SU-DHL-6 (cell line): ENCODE measurements at regions not wholly inside any gene's neighbourhood (a gene's known extent, or its start where the extent isn't known, plus 50 kb on each side); places are given as distances from the start of the nearest gene placed in this dataset.

Source experiments
- H2AFZ ChIP-seq: fragments of 200-600 bp; sonication (generic); 2 replicates; pipeline ENCODE4 v1.6.1; 2014; ENCODE audit warnings: low read depth, mild to moderate bottlenecking, moderate library complexity, mixed read lengths, antibody characterized with exemption, low read length; ENCODE audit not compliant: severe bottlenecking
- H3F3A ChIP-seq: fragments of 200-600 bp; shearing (Covaris generic); 2 replicates; pipeline ENCODE4 v1.6.0; 2016; ENCODE audit warnings: antibody characterized with exemption, mild to moderate bottlenecking; ENCODE audit not compliant: insufficient read depth
- H3K27ac ChIP-seq: fragments of 200-600 bp; sonication (generic); 2 replicates; pipeline ENCODE4 v1.5.1; 2016; ENCODE audit warnings: low read depth, mild to moderate bottlenecking, low read length, moderate library complexity, mixed read lengths
- H3K27me3 ChIP-seq: fragments of 200-600 bp; sonication (generic), shearing (Covaris generic); 2 replicates; pipeline ENCODE4 v1.6.0; 2014; ENCODE audit warnings: mild to moderate bottlenecking, low read length
- H3K36me3 ChIP-seq: fragments of 200-600 bp; sonication (generic); 2 replicates; pipeline ENCODE4 v1.6.1; 2014; ENCODE audit warnings: mild to moderate bottlenecking, low read length, mixed read lengths
- H3K4me2 ChIP-seq: fragments of 300-600, 200-600 bp; shearing (Covaris generic), sonication (generic); 2 replicates; pipeline ENCODE4 v1.6.0; 2014; ENCODE audit warnings: low read length, low read depth, mild to moderate bottlenecking; ENCODE audit not compliant: poor library complexity, severe bottlenecking
- H3K4me3 ChIP-seq: fragments of 200-600 bp; sonication (generic); 2 replicates; pipeline ENCODE4 v1.5.1; 2014; ENCODE audit warnings: antibody characterized with exemption, low read length, mild to moderate bottlenecking, mixed read lengths; ENCODE audit not compliant: insufficient read depth, poor library complexity, severe bottlenecking
- H3K79me2 ChIP-seq: fragments of 200-600 bp; sonication (generic); 2 replicates; pipeline ENCODE4 v1.6.1; 2014; ENCODE audit warnings: mild to moderate bottlenecking, low read length, moderate library complexity; ENCODE audit not compliant: insufficient read depth
- H3K9ac ChIP-seq: fragments of 200-600 bp; sonication (generic); 2 replicates; pipeline ENCODE4 v1.7.0; 2014; ENCODE audit warnings: mild to moderate bottlenecking, low read length
- H3K9me2 ChIP-seq: fragments of 200-600 bp; sonication (generic); replicated peaks from 2 replicates; pipeline ENCODE4 v1.6.1; 2014; ENCODE audit warnings: low read length; ENCODE audit not compliant: insufficient read depth
- H3K9me3 ChIP-seq: fragments of 200-600 bp; sonication (generic); 2 replicates; pipeline ENCODE4 v1.6.1; 2014; ENCODE audit warnings: low read length, mixed read lengths; ENCODE audit not compliant: insufficient read depth
- H4K20me1 ChIP-seq: fragments of 200-600 bp; sonication (generic); 2 replicates; pipeline ENCODE4 v1.6.1; 2014; ENCODE audit warnings: low read depth, mild to moderate bottlenecking, antibody characterized with exemption, low read length, moderate library complexity, mixed read lengths
- EZH2phosphoT487 ChIP-seq: fragments of 200-600 bp; sonication (generic), shearing (Covaris generic); conservative IDR thresholded peaks from 2 replicates; pipeline ENCODE4 v1.6.1; 2018; ENCODE audit warnings: mild to moderate bottlenecking, antibody characterized with exemption, low read length, moderate library complexity, mixed read lengths
- TF ChIP-seq, protein P1 (sequence below): fragments of 200-600 bp; sonication (generic); IDR thresholded peaks from one replicate; pipeline ENCODE4 v1.5.1; 2017; ENCODE audit warnings: antibody characterized with exemption, mild to moderate bottlenecking, low read length, moderate library complexity; ENCODE audit not compliant: insufficient read depth, poor library complexity, severe bottlenecking

- no peak overlapping the region for H3K4me2 ChIP-seq
- TF ChIP-seq, protein P1, sequence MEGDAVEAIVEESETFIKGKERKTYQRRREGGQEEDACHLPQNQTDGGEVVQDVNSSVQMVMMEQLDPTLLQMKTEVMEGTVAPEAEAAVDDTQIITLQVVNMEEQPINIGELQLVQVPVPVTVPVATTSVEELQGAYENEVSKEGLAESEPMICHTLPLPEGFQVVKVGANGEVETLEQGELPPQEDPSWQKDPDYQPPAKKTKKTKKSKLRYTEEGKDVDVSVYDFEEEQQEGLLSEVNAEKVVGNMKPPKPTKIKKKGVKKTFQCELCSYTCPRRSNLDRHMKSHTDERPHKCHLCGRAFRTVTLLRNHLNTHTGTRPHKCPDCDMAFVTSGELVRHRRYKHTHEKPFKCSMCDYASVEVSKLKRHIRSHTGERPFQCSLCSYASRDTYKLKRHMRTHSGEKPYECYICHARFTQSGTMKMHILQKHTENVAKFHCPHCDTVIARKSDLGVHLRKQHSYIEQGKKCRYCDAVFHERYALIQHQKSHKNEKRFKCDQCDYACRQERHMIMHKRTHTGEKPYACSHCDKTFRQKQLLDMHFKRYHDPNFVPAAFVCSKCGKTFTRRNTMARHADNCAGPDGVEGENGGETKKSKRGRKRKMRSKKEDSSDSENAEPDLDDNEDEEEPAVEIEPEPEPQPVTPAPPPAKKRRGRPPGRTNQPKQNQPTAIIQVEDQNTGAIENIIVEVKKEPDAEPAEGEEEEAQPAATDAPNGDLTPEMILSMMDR: no peak
- no peak for TF ChIP-seq EZH2phosphoT487
- no peaks in the 10 kb centered on the region for H3K9me3 ChIP-seq
- H3F3A ChIP-seq: no peaks in the 10 kb centered on the region
- no peaks in the 10 kb centered on the region for H4K20me1 ChIP-seq
- no peak overlapping the region for H3K27ac ChIP-seq
- no peak overlapping the region for H2AFZ ChIP-seq
- no peaks in the 10 kb centered on the region for H3K36me3 ChIP-seq
- no peak overlapping the region for H3K9ac ChIP-seq
- no peaks in the 10 kb centered on the region for H3K9me2 ChIP-seq
- no peaks in the 10 kb centered on the region for H3K27me3 ChIP-seq
- no peak overlapping the region for H3K4me3 ChIP-seq
- no peaks in the 10 kb centered on the region for H3K79me2 ChIP-seq
Measured at GRCh38 chr4:133593764-133594163, 444.7 kb downstream of the PCDH10 start.

DNA sequence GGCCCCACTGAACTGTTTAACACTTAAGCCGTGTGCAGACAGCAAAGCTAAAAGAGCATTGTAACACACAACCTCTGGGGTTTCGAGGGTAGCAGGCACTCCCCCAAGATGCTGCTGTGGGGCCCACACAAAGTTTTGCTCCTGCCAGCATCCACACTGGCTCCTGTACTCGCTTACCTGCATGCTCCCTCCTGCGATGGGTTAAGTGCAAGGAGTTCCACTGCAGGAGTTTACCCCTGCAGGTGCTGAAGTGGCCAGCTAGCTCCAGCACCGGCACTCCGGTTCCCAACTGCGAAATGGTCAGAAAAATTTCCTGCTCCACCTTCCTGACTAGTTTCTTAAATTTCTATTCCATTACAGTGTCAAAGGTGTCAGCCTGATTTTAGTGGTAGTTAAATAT is 443.5 kb downstream of the PCDH10 start:
- no peaks in the 10 kb centered on the region for H3K9me2 ChIP-seq
- H3K9me3 ChIP-seq: no peaks in the 10 kb centered on the region
- no peaks in the 10 kb centered on the region for H3K27me3 ChIP-seq
- H3K4me2 ChIP-seq: no peak overlapping the region
- TF ChIP-seq, protein P1: no peak
- TF ChIP-seq EZH2phosphoT487: no peak
- no peak overlapping the region for H3K4me3 ChIP-seq
- H2AFZ ChIP-seq: no peak overlapping the region
- no peaks in the 10 kb centered on the region for H3K36me3 ChIP-seq
- H3F3A ChIP-seq: no peaks in the 10 kb centered on the region
- no peak overlapping the region for H3K9ac ChIP-seq
- H3K27ac ChIP-seq: no peak overlapping the region
- no peaks in the 10 kb centered on the region for H3K79me2 ChIP-seq
- H4K20me1 ChIP-seq: no peaks in the 10 kb centered on the region

DNA sequence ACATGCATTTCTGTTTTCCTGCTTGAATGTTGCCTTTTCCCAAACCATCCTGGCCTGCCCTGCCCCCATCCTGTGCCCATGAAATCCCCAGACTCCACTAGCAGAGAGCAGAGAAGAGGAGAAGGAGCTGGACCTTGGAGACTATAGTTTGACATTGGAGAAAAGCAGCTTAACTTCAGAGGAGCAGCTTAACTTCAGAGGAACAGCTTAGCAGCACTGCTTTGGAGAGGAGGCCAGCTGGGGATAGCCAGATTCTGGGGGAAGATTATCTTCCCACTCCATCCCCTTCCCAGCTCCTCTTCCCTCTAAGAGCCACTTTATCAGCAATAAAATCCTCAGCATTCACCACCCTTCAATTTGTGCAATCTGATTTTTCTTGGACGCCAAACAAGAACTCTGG is 443.0 kb downstream of the PCDH10 start:
- no peaks in the 10 kb centered on the region for H3K36me3 ChIP-seq
- no peaks in the 10 kb centered on the region for H3K9me3 ChIP-seq
- no peak for TF ChIP-seq EZH2phosphoT487
- TF ChIP-seq, protein P1: no peak
- no peaks in the 10 kb centered on the region for H3K27me3 ChIP-seq
- no peaks in the 10 kb centered on the region for H3K79me2 ChIP-seq
- H3F3A ChIP-seq: no peaks in the 10 kb centered on the region
- no peak overlapping the region for H3K4me3 ChIP-seq
- no peak overlapping the region for H2AFZ ChIP-seq
- no peaks in the 10 kb centered on the region for H3K9me2 ChIP-seq
- no peak overlapping the region for H3K9ac ChIP-seq
- no peaks in the 10 kb centered on the region for H4K20me1 ChIP-seq
- no peak overlapping the region for H3K4me2 ChIP-seq
- no peak overlapping the region for H3K27ac ChIP-seq

DNA sequence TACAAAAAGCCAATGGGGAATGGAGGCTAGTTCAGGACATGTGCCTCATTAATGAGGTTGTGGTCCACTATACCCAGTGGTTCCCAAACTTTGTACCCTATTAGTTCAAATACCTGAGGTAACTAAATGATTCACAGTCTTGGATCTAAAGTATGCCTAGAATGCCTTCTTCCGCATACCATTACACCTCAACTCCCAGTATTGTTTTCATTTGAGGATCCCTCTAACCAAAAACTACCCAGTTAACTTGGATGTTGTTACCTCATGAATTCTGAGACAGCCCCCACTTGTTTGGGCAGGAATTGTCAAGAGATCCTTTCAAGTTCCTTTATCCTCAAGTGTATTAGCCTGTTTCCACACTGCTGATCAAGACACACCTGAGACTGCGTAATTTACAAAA is 439.2 kb downstream of the PCDH10 start:
- Histone ChIP-seq H4K20me1 (no peaks in the 10 kb centered on the region), H3K9me2 (no peaks in the 10 kb centered on the region), H3K79me2 (no peaks in the 10 kb centered on the region), H3K9ac (no peak overlapping the region), H3K4me3 (no peak overlapping the region), H3F3A (no peaks in the 10 kb centered on the region), H3K27ac (no peak overlapping the region), H3K27me3 (no peaks in the 10 kb centered on the region), H3K36me3 (no peaks in the 10 kb centered on the region), H3K4me2 (no peak overlapping the region), H2AFZ (no peak overlapping the region), H3K9me3 (no peaks in the 10 kb centered on the region)
- TF ChIP-seq, protein P1: no peak
- no peak for TF ChIP-seq EZH2phosphoT487
